Keratinocyte (primary cell): ENCODE measurements at regions not wholly inside any gene's neighbourhood (a gene's known extent, or its start where the extent isn't known, plus 50 kb on each side); places are given as distances from the start of the nearest gene placed in this dataset.

Experiments used
- DNase-seq: peaks from one replicate; pipeline ENCODE4 v3.0.0-alpha.2; 2011; ENCODE audit warnings: low read depth, missing footprints, low spot score
- FAIRE-seq: peaks from 2 replicates; lab custom pipeline; 2011; peaks lifted over from hg19 to GRCh38; lab: Jason Lieb, UNC
- H2AFZ ChIP-seq: 2 replicates; pipeline ENCODE4 v1.6.0; 2012; ENCODE audit warnings: low read length, control low read depth, inconsistent platforms; ENCODE audit not compliant: control insufficient read depth
- H3K27ac ChIP-seq: 2 replicates; pipeline ENCODE4 v1.5.1; 2011; ENCODE audit warnings: low read length; ENCODE audit not compliant: control insufficient read depth, insufficient read depth
- H3K27me3 ChIP-seq: 3 replicates; pipeline ENCODE4 v1.6.0; 2011; ENCODE audit warnings: low read length; ENCODE audit not compliant: control insufficient read depth, insufficient read depth; ENCODE audit errors: extremely low read depth
- H3K36me3 ChIP-seq, 2 experiments: 2 replicates in 1 of 2; 3 replicates in 1 of 2; pipeline ENCODE4 v1.5.1; 2011; ENCODE audit warnings: low read length in 2 of 2, mild to moderate bottlenecking in 1 of 2; ENCODE audit not compliant: control insufficient read depth in 2 of 2, insufficient read depth in 2 of 2; ENCODE audit errors: extremely low read depth in 1 of 2
- H3K4me1 ChIP-seq: 3 replicates; pipeline ENCODE4 v1.5.1; 2011; ENCODE audit warnings: low read length; ENCODE audit not compliant: control insufficient read depth, insufficient read depth; ENCODE audit errors: extremely low read depth
- H3K4me2 ChIP-seq: 3 replicates; pipeline ENCODE4 v1.6.0; 2011; ENCODE audit warnings: low read depth, low read length; ENCODE audit not compliant: control insufficient read depth, insufficient read depth; ENCODE audit errors: extremely low read depth
- H3K4me3 ChIP-seq, 3 experiments: fragments of 200-600 bp in 1 of 3; sonication (generic) in 1 of 3; 2 replicates in 2 of 3; 3 replicates in 1 of 3; pipeline ENCODE4 v1.5.1; 2011 to 2016; ENCODE audit warnings: low read length in 3 of 3, mild to moderate bottlenecking in 3 of 3, control low read depth in 2 of 3, inconsistent platforms in 1 of 3, low read depth in 1 of 3, mixed read lengths in 1 of 3, mixed run types in 1 of 3, moderate library complexity in 1 of 3; ENCODE audit not compliant: control insufficient read depth in 2 of 3, insufficient read depth in 2 of 3; ENCODE audit errors: extremely low read depth in 1 of 3
- H3K79me2 ChIP-seq: 2 replicates; pipeline ENCODE4 v1.6.0; 2012; ENCODE audit warnings: low read length; ENCODE audit not compliant: control insufficient read depth, insufficient read depth
- H3K9ac ChIP-seq: 3 replicates; pipeline ENCODE4 v1.6.0; 2011; ENCODE audit warnings: low read length; ENCODE audit not compliant: control insufficient read depth, insufficient read depth; ENCODE audit errors: extremely low read depth
- H3K9me1 ChIP-seq: 3 replicates; pipeline ENCODE4 v1.6.0; 2011; ENCODE audit warnings: low read length; ENCODE audit not compliant: control insufficient read depth, insufficient read depth; ENCODE audit errors: extremely low read depth
- H3K9me3 ChIP-seq: 2 replicates; pipeline ENCODE4 v1.5.1; 2012; ENCODE audit warnings: low read depth, low read length; ENCODE audit not compliant: control insufficient read depth
- H4K20me1 ChIP-seq: 3 replicates; pipeline ENCODE4 v1.6.0; 2011; ENCODE audit warnings: low read length; ENCODE audit not compliant: control insufficient read depth, insufficient read depth; ENCODE audit errors: extremely low read depth
- CTCF ChIP-seq, 3 experiments: IDR thresholded peaks in 1 of 3; conservative IDR thresholded peaks in 1 of 3; optimal IDR thresholded peaks in 1 of 3; 2 replicates in 2 of 3; 3 replicates in 1 of 3; pipeline versions ENCODE3 to v1.5.1; 2011; ENCODE audit warnings: low read length in 3 of 3, mild to moderate bottlenecking in 3 of 3, moderate library complexity in 2 of 3, control low read depth in 1 of 3, inconsistent platforms in 1 of 3; ENCODE audit not compliant: insufficient read depth in 2 of 3; ENCODE audit errors: extremely low read depth in 1 of 3
- EZH2 ChIP-seq: IDR thresholded peaks from one replicate; pipeline ENCODE4 v1.6.1; 2012; ENCODE audit warnings: inconsistent platforms, mild to moderate bottlenecking, low read length, moderate library complexity
- dilution Hi-C: fragments of 300-500 bp; cut with MboI; formaldehyde crosslinking; loops from one replicate; pipeline ENCODE4 v1.7.0; 2020; ENCODE audit warnings: low sequenced_read_pairs; ENCODE audit not compliant: extremely low pct_ligation_motif_present

- TF ChIP-seq EZH2 (no peak), CTCF (optimal IDR thresholded peaks at IDR 0.05 in 1 of 3, IDR thresholded peaks at IDR 0.05 in 1 of 3, conservative IDR thresholded peaks at IDR 0.05 in 1 of 3; ENCODE audit: extremely low read depth in 1 of 3, insufficient read depth in 2 of 3, low read length in 3 of 3) (no peak)
- no peaks in the 10 kb centered on the region for H3K9me3 ChIP-seq
- dilution Hi-C loops: no loop called here
- FAIRE-seq (no peak), DNase-seq (no peak)
- H3K9ac ChIP-seq: no peak overlapping the region
- no peak overlapping the region for H3K4me2 ChIP-seq
- no peaks in the 10 kb centered on the region for H3K9me1 ChIP-seq
- H3K4me3 ChIP-seq: no peak overlapping the region
- no peaks in the 10 kb centered on the region for H3K27me3 ChIP-seq
- H3K79me2 ChIP-seq: no peaks in the 10 kb centered on the region
- H2AFZ ChIP-seq: no peak overlapping the region
- H3K36me3 ChIP-seq: no peaks in the 10 kb centered on the region
- no peaks in the 10 kb centered on the region for H4K20me1 ChIP-seq
- no peaks in the 10 kb centered on the region for H3K4me1 ChIP-seq
- H3K27ac ChIP-seq: no peak overlapping the region
Observed at GRCh38 chr1:214747050-214747635, 144.1 kb downstream of the CENPF start.

- FAIRE-seq (no peak), DNase-seq (no peak)
- no peak overlapping the region for H3K4me3 ChIP-seq
- H2AFZ ChIP-seq: no peak overlapping the region
- no peaks in the 10 kb centered on the region for H3K27me3 ChIP-seq
- TF ChIP-seq EZH2: no peak
- no peak for TF ChIP-seq CTCF (optimal IDR thresholded peaks at IDR 0.05 in 1 of 3, IDR thresholded peaks at IDR 0.05 in 1 of 3, conservative IDR thresholded peaks at IDR 0.05 in 1 of 3; ENCODE audit: extremely low read depth in 1 of 3, insufficient read depth in 2 of 3, low read length in 3 of 3)
- dilution Hi-C loops: no loop called here
- no peaks in the 10 kb centered on the region for H3K36me3 ChIP-seq
- no peaks in the 10 kb centered on the region for H3K9me1 ChIP-seq
- no peak overlapping the region for H3K4me2 ChIP-seq
- H3K79me2 ChIP-seq: no peaks in the 10 kb centered on the region
- no peaks in the 10 kb centered on the region for H4K20me1 ChIP-seq
- H3K27ac ChIP-seq: no peak overlapping the region
- no peaks in the 10 kb centered on the region for H3K9me3 ChIP-seq
- no peaks in the 10 kb centered on the region for H3K4me1 ChIP-seq
- no peak overlapping the region for H3K9ac ChIP-seq
Observed at GRCh38 chr1:214753236-214753852, 150.3 kb downstream of the CENPF start.
